NOMO-1 (cell line): ENCODE measurements at regions not wholly inside any gene's neighbourhood (a gene's known extent, or its start where the extent isn't known, plus 50 kb on each side); places are given as distances from the start of the nearest gene placed in this dataset.

Source experiments
- DNase-seq, 2 experiments: peaks; one replicate each; lab custom pipeline; 2025; ENCODE audit not compliant: unreplicated experiment in 2 of 2; lab: John Stamatoyannopoulos, UW

DNA sequence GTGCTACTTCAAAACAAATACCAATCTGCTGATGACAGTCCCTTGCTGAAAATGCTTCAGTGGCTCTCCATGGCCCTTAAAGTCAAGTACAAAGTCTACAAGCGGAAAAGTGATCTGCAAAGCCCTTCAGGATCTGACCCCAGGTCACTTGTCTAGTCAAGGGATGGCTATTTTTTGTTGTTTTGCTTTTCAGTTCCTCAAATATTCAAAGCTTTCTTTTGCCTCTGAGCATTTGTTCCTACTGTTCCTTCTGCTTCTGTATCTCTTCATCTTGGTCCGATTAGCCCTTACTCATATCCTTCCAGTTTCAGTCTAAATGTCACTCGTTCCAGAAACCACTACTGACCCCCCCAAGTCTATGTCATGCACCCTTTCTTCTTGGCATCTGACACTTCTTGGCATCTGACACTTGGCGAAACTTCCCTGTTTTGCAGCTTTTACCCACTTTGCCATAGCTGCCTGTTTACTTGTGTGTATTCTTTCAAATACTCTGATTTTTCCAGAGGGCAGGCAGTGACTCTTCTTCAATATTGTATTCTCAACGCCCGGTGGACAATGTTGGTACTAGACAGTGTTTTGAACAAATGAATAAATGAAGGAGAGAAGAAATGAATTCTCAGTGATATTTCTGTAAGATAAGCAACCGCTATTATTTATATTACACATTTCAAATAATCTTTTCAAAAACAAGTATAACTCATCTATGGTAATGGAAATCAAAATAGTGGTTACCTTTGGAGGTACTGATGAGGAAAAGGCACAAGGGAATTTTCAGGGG, 175.9 kb upstream of the FN1 start:
- no peak for DNase-seq

GRCh38 chr2:215609089-215610032, 173.5 kb upstream of the FN1 start:
- no peak for DNase-seq

- DNase-seq: no peak
Observed at GRCh38 chr2:215607766-215608165, 171.9 kb upstream of the FN1 start.

- DNase-seq: no peak
Observed at GRCh38 chr2:215606219-215606618, 170.4 kb upstream of the FN1 start.

DNA sequence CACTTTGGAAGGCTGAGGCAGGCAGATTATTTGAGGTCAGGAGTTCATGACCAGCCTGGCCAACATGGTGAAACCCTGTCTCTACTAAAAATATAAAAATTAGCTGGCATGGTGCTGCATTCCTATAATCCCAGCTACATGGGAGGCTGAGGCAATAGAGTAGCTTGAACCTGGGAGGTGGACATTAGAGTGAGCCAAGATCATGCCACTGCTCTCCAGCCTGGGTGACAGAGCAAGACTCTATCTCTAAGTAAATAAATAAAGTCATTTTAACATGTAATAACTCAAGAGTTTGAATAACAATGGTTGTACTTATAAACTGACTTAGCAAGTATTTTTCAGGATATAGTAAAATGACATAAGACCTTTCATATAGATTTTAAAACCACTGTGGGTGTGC, 169.3 kb upstream of the FN1 start:
- DNase-seq: no peak

DNA sequence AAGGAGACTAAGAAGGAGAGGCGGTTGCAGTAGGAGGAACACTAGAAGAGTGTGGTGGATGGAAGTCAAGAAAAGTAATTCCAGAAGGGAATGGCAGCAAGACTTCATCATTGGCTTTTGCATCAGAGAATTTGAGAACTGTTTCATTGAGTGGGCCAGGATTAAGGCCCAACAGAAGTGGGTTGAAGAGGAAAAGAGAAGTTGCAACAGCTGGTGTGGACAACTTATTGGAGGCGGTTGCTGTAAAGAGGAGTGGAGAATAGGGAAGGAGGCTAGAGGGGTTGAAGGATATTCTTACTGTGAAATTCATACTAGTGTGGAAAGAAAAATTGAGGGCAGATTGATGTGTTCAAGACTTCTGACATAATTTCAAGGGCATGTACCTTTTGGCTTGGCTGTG, 168.7 kb upstream of the FN1 start:
- DNase-seq: no peak

- DNase-seq: no peak
Observed at GRCh38 chr2:215603440-215603839, 167.6 kb upstream of the FN1 start.

DNA sequence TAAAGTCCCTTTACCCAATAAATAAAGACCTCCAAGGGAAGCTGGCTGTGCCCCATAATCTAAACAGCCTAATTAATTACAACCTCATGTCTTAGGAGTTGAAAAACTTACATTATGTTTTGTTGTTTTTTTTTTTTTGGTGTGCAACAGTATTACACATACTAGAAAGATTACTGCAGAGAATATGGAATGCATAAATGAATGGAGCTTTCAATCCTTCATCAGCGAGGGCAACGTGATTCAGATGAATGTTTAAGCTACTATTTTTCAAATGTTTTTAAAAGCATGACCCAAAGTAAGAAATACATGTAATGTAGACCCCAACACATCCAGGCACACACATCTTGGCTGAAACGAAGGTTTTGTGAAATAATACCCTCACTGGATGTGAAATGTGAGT, 167.1 kb upstream of the FN1 start:
- no peak for DNase-seq

GRCh38 chr2:215601990-215602721, 166.3 kb upstream of the FN1 start:
- DNase-seq: no peak

DNA sequence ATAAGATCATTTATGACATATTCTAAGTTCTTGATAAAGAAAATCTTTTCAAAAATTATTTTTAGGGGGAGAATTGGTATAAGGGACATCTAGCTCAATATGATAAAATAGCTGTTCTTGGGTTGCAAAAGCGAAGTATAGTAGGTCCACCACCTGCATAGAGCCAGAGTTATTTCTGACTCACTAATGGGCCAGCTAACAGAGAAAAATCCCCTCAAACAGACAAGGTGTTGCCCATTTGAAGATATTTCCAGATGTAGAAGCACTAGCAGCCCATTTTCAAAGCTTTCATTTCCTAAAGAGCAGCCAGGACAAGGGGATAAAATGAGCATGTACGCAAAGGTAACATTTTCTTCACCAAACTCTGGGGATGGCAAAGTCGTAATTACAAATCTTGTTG, 165.7 kb upstream of the FN1 start:
- no peak for DNase-seq

- DNase-seq: no peak
Observed at GRCh38 chr2:215598376-215598975, 162.6 kb upstream of the FN1 start.

DNA sequence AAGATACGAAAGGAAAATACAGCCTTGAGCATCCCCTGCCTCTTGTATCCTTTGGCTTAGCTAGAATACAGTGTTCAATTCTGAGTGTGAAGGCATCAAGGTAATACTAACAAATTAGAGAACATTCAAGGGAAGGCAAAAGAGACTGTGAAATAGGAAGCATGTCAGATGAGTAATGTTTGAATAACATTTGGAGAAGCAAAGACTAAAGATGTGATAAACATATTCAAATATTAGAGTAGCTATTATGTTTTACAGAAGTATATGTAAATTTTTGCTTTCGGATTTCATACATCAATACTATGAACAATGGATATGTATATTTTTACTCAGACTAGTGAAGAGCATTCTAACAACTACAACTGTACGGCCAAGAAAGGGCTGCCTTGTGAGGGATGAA, 161.7 kb upstream of the FN1 start:
- no peak for DNase-seq

- DNase-seq: no peak
Observed at GRCh38 chr2:215594766-215595165, 158.9 kb upstream of the FN1 start.

DNA sequence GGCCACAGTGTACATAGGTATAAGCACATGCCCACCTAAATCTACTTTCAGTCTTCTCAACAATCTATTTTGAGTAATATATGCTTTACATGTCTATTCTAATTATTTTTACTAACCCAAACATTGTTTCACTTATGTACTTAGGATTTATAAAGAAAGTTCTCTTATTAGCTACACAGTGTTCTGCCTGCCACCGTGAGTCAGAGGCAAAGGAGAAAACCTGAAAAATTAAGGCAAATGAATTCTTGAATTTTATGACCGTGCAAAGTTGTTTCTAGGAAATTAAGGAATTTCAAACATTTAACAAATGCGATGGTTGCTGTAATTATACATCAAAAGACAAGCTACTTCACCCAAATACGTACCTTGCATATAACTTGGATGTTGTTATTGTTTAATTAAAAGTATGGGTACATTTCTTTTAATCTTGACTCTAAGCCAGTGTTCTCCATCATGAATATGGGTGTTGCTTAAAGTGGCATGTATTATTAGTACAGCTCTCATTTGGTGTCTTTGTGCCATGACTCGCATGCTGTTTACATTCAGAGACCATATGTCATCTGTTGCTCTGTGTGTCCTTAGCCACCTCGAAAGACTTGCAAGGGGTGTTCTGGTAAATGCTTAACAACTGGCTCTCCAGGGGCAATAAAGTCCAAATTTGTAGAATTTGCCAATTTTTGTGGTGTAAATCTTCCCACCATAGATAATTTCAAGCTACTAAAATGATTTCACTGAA, 154.3 kb upstream of the FN1 start:
- no peak for DNase-seq

- no peak for DNase-seq
Observed at GRCh38 chr2:215583881-215584280, 148.0 kb upstream of the FN1 start.

DNA sequence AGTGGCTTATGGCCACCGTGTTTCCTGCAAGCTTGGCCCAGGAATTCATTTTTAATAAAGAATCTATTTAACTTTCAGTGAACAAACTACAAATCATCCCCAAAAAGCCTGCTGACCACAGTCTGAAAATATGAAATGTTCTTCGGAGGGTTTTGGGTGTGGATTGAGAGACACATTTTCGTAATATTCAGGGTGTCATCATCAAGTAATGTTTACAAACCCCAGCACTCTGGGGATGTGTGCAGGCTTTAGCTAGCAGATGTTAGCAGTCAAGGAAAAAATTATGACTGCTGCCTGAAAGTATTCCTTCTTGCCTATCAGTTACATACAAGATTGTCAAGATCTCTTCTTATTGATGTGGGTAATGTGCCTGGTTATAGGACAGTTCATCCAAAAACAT, 143.9 kb upstream of the FN1 start:
- peak; percentile 23 to 31 for DNase-seq

DNA sequence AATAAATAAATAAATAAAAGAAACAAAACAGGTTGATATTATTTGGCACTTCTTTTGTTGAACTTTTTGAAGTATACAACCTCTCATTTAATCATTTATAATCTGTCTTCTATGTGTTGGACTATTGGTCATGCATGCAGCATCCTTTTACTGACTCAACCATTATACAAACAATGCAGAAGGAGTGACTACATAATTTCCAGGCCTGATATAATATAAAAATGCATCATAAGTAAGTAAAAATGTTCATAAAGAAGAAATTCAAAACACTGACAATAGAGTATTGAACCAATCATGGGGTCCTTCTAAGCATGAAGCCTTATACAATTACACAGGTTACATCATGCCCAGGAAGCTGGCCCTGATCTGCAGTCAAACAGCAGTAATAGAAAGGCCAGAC, 141.5 kb upstream of the FN1 start:
- DNase-seq: no peak

DNA sequence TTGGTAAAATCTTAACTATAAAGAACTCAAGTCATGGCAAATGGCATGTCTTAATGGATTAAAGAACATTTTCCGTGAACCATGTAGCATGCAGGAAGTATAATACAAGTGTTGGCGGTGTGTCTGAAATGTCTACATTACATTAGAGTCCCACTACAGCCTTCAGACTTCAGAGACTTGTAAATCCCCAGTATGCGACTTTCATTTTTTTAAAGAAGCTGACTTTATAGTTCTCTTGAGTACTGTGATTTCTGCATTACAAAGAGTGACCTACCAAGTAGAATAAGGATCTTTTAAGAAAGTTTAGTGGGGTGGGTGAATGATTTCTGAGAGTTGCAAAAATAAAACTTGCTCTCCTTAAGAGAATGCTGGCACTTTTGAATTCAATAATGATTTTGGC, 140.7 kb upstream of the FN1 start:
- DNase-seq: no peak

DNA sequence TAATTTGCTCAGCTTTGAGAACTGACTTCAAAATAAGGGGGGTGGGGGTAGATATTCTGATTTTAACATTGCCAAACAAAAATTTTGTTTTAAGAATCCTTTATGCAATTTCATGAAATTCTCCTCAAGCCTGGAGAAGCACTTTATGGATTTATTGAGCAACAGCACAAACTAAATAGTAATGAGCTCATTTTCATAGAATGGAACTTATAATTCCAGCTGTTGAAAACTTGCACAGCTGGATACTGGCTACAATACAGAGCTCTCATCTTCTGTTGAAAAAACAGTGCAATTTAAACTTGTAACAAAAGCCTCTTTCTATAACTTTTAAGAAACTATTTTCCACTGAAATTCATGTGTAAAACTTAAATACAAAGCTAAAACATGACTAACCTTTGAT, 137.6 kb upstream of the FN1 start:
- no peak for DNase-seq

GRCh38 chr2:215572341-215572848, 136.5 kb upstream of the FN1 start:
- no peak for DNase-seq
